Gastrocnemius medialis (tissue), 4 donors: ENCODE measurements at regions not wholly inside any gene's neighbourhood (a gene's known extent, or its start where the extent isn't known, plus 50 kb on each side); places are given as distances from the start of the nearest gene placed in this dataset.

Source experiments
- POLR2A ChIP-seq, 2 donors: fragments of 450-650 bp; IDR thresholded peaks; one replicate each; pipeline ENCODE4 v1.6.1; 2017; ENCODE audit warnings: antibody characterized with exemption in 2 of 2, mild to moderate bottlenecking in 2 of 2, moderate library complexity in 2 of 2
- TF ChIP-seq, protein P1 (sequence below), 5 experiments: fragments of 450-650 bp in 3 of 5; fragments of 200-600 bp in 2 of 5; sonication (generic) in 2 of 5; IDR thresholded peaks in 4 of 5; conservative IDR thresholded peaks in 1 of 5; 1 replicate in 4 of 5; 2 replicates in 1 of 5; pipeline ENCODE4 v1.5.1; 2016 to 2019; ENCODE audit warnings: antibody characterized with exemption in 5 of 5, mild to moderate bottlenecking in 3 of 5, moderate library complexity in 3 of 5

DNA sequence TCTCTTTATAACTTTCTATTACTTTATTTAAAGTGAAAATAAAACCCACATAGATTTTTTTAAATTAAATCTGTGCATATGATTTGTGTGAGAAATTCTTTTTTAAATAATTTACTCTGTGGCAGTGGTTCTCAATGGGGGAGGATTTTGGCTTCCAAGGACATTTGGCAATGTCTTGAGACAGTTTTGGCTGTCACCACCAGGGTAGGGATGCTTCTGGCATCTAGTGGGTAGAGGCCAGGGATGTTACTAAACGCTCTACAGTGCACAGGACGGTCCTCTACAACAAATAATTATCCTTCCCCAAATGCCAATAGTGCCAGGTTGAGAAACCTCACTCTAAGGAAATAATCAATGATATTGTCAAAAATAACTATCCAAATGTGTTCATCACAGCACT, 177.9 kb upstream of the CCNG1 start:
- TF ChIP-seq, protein P1, sequence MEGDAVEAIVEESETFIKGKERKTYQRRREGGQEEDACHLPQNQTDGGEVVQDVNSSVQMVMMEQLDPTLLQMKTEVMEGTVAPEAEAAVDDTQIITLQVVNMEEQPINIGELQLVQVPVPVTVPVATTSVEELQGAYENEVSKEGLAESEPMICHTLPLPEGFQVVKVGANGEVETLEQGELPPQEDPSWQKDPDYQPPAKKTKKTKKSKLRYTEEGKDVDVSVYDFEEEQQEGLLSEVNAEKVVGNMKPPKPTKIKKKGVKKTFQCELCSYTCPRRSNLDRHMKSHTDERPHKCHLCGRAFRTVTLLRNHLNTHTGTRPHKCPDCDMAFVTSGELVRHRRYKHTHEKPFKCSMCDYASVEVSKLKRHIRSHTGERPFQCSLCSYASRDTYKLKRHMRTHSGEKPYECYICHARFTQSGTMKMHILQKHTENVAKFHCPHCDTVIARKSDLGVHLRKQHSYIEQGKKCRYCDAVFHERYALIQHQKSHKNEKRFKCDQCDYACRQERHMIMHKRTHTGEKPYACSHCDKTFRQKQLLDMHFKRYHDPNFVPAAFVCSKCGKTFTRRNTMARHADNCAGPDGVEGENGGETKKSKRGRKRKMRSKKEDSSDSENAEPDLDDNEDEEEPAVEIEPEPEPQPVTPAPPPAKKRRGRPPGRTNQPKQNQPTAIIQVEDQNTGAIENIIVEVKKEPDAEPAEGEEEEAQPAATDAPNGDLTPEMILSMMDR (IDR thresholded peaks at IDR 0.05 in 4 of 5, conservative IDR thresholded peaks at IDR 0.05 in 1 of 5): no peak
- no peak for TF ChIP-seq POLR2A (IDR thresholded peaks at IDR 0.05)
